Peyer's patch (tissue), 4 donors: ENCODE measurements at regions not wholly inside any gene's neighbourhood (a gene's known extent, or its start where the extent isn't known, plus 50 kb on each side); places are given as distances from the start of the nearest gene placed in this dataset.

Experiments used
- CTCF ChIP-seq, 6 experiments: fragments of 450-650 bp in 4 of 6; fragments of 200-600 bp in 2 of 6; sonication (generic) in 1 of 6; IDR thresholded peaks; one replicate each; pipeline ENCODE4 v1.5.1; 2017 to 2019; ENCODE audit warnings: antibody characterized with exemption in 6 of 6, mild to moderate bottlenecking in 3 of 6, moderate library complexity in 1 of 6
- POLR2A ChIP-seq, 2 donors: fragments of 450-650 bp; IDR thresholded peaks; one replicate each; pipeline ENCODE4 v1.5.1; 2017; ENCODE audit warnings: antibody characterized with exemption in 2 of 2, mild to moderate bottlenecking in 2 of 2, moderate library complexity in 2 of 2

GRCh38 chr3:103796068-103796467, 1361.3 kb downstream of the ZPLD1 start:
- TF ChIP-seq CTCF (IDR thresholded peaks at IDR 0.05): no peak
- no peak for TF ChIP-seq POLR2A (IDR thresholded peaks at IDR 0.05)
